H9 (cell line): ENCODE measurements at regions not wholly inside any gene's neighbourhood (a gene's known extent, or its start where the extent isn't known, plus 50 kb on each side); places are given as distances from the start of the nearest gene placed in this dataset.

Experiments used
- DNase-seq: peaks from one replicate; pipeline ENCODE4 v3.0.0-alpha.2; 2017
- H2AFZ ChIP-seq: one replicate; pipeline ENCODE4 v1.6.1; 2013; ENCODE audit warnings: mild to moderate bottlenecking, low read length, control low read depth, moderate library complexity
- H2AK5ac ChIP-seq: 2 replicates; pipeline ENCODE4 v1.6.1; 2013; ENCODE audit warnings: low read length, control low read depth, mixed read lengths; ENCODE audit not compliant: insufficient read length
- H2BK120ac ChIP-seq: one replicate; pipeline ENCODE4 v1.6.1; 2013; ENCODE audit warnings: low read depth, mild to moderate bottlenecking, low read length, control low read depth, inconsistent platforms; ENCODE audit not compliant: poor library complexity, severe bottlenecking
- H2BK12ac ChIP-seq: 2 replicates; pipeline ENCODE4 v1.6.1; 2013; ENCODE audit warnings: low read length, control low read depth, mixed read lengths, low read depth; ENCODE audit not compliant: insufficient read length
- H2BK15ac ChIP-seq: 2 replicates; pipeline ENCODE4 v1.6.1; 2013; ENCODE audit warnings: low read depth, low read length, control low read depth
- H2BK20ac ChIP-seq: one replicate; pipeline ENCODE4 v1.6.1; 2013; ENCODE audit warnings: low read depth, mild to moderate bottlenecking, low read length, control low read depth, inconsistent platforms; ENCODE audit not compliant: poor library complexity, severe bottlenecking
- H2BK5ac ChIP-seq: 2 replicates; pipeline ENCODE4 v1.6.1; 2013; ENCODE audit warnings: low read length, control low read depth, mixed read lengths; ENCODE audit not compliant: insufficient read length
- H3K14ac ChIP-seq: 2 replicates; pipeline ENCODE4 v1.6.1; 2013; ENCODE audit warnings: low read length, control low read depth; ENCODE audit not compliant: insufficient read depth
- H3K18ac ChIP-seq: 2 replicates; pipeline ENCODE4 v1.6.1; 2013; ENCODE audit warnings: low read depth, mild to moderate bottlenecking, mixed read lengths, low read length, control low read depth; ENCODE audit not compliant: insufficient read length
- H3K23ac ChIP-seq: 2 replicates; pipeline ENCODE4 v1.6.1; 2013; ENCODE audit warnings: low read length, control low read depth, mixed read lengths, low read depth; ENCODE audit not compliant: insufficient read length
- H3K23me2 ChIP-seq: 2 replicates; pipeline ENCODE4 v1.6.1; 2013; ENCODE audit warnings: low read depth, mild to moderate bottlenecking, mixed read lengths, low read length, control low read depth; ENCODE audit not compliant: insufficient read length, poor library complexity, severe bottlenecking
- H3K27ac ChIP-seq: 2 replicates; pipeline ENCODE4 v1.5.1; 2013; ENCODE audit warnings: low read length, control low read depth, mixed read lengths, low read depth; ENCODE audit not compliant: insufficient read length
- H3K27me3 ChIP-seq: 2 replicates; pipeline ENCODE4 v1.6.1; 2013; ENCODE audit warnings: low read length, control low read depth, inconsistent platforms; ENCODE audit not compliant: insufficient read depth
- H3K4ac ChIP-seq: 2 replicates; pipeline ENCODE4 v1.6.1; 2013; ENCODE audit warnings: low read depth, mild to moderate bottlenecking, control low read depth, inconsistent platforms, low read length, moderate library complexity
- H3K4me1 ChIP-seq: 2 replicates; pipeline ENCODE4 v1.6.1; 2013; ENCODE audit warnings: low read length, control low read depth, inconsistent platforms; ENCODE audit not compliant: insufficient read depth
- H3K4me2 ChIP-seq: 2 replicates; pipeline ENCODE4 v1.6.1; 2013; ENCODE audit warnings: low read length, control low read depth, mixed read lengths; ENCODE audit not compliant: insufficient read length, insufficient read depth
- H3K56ac ChIP-seq: 2 replicates; pipeline ENCODE4 v1.6.1; 2013; ENCODE audit warnings: low read depth, mild to moderate bottlenecking, mixed read lengths, low read length, control low read depth; ENCODE audit not compliant: insufficient read length
- H3K79me1 ChIP-seq: 2 replicates; pipeline ENCODE4 v1.6.1; 2013; ENCODE audit warnings: low read depth, mild to moderate bottlenecking, moderate library complexity, low read length, control low read depth, inconsistent platforms; ENCODE audit not compliant: insufficient read depth, poor library complexity, severe bottlenecking
- H3K79me2 ChIP-seq: 2 replicates; pipeline ENCODE4 v1.6.1; 2013; ENCODE audit warnings: low read length, control low read depth, inconsistent platforms; ENCODE audit not compliant: insufficient read depth
- H3K9ac ChIP-seq: 2 replicates; pipeline ENCODE4 v1.6.1; 2013; ENCODE audit warnings: low read length, control low read depth, mixed read lengths; ENCODE audit not compliant: insufficient read length; ENCODE audit errors: extremely low read depth
- H3K9me3 ChIP-seq: one replicate; pipeline ENCODE4 v1.6.1; 2013; ENCODE audit warnings: low read depth, low read length, inconsistent platforms; ENCODE audit not compliant: control insufficient read depth
- H3T11ph ChIP-seq: one replicate; pipeline ENCODE4 v1.6.1; 2013; ENCODE audit warnings: mild to moderate bottlenecking, low read length, control low read depth, inconsistent platforms
- H4K20me1 ChIP-seq: one replicate; pipeline ENCODE4 v1.6.1; 2013; ENCODE audit not compliant: control insufficient read depth, insufficient read length, insufficient read depth
- H4K5ac ChIP-seq: 2 replicates; pipeline ENCODE4 v1.6.1; 2013; ENCODE audit warnings: low read depth, mild to moderate bottlenecking, mixed read lengths, low read length, control low read depth; ENCODE audit not compliant: insufficient read length
- H4K8ac ChIP-seq: replicated peaks from 2 replicates; pipeline ENCODE4 v1.6.1; 2013; ENCODE audit warnings: low read length, control low read depth, mixed read lengths, low read depth; ENCODE audit not compliant: insufficient read length
- H4K91ac ChIP-seq: 2 replicates; pipeline ENCODE4 v1.6.1; 2013; ENCODE audit warnings: low read depth, mild to moderate bottlenecking, moderate library complexity, mixed read lengths, low read length, control low read depth; ENCODE audit not compliant: insufficient read length
- H3K27ac Mint-ChIP-seq, 3 experiments: 2 replicates in 2 of 3; 3 replicates in 1 of 3; pipeline ENCODE4 v1.8.0; 2020 to 2021; ENCODE audit warnings: mixed read lengths in 3 of 3, mild to moderate bottlenecking in 1 of 3, moderate library complexity in 1 of 3
- H3K27me3 Mint-ChIP-seq: 2 replicates; pipeline ENCODE4 v1.8.0; 2021; ENCODE audit warnings: low read depth, mild to moderate bottlenecking, moderate library complexity, mixed read lengths
- H3K36me3 Mint-ChIP-seq, 3 experiments: 2 replicates in 2 of 3; 3 replicates in 1 of 3; pipeline ENCODE4 v1.8.0; 2020 to 2021; ENCODE audit warnings: low read depth in 3 of 3, mixed read lengths in 3 of 3; ENCODE audit not compliant: insufficient read depth in 1 of 3
- H3K4me1 Mint-ChIP-seq, 2 experiments: 2 replicates each; pipeline ENCODE4 v1.8.0; 2020; ENCODE audit warnings: mixed read lengths in 2 of 2
- H3K4me3 Mint-ChIP-seq, 2 experiments: 2 replicates in 1 of 2; 3 replicates in 1 of 2; pipeline ENCODE4 v1.8.0; 2020 to 2021; ENCODE audit warnings: mild to moderate bottlenecking in 2 of 2, mixed read lengths in 2 of 2, moderate library complexity in 1 of 2
- H3K9me3 Mint-ChIP-seq, 2 experiments: 2 replicates in 1 of 2; 3 replicates in 1 of 2; pipeline ENCODE4 v1.8.0; 2020; ENCODE audit warnings: mild to moderate bottlenecking in 2 of 2, mixed read lengths in 2 of 2, moderate library complexity in 1 of 2
- WGBS: extraction: QIAGEN DNeasy Blood & Tissue Kit; methylation state at CpG from one replicate; pipeline ENCODE4 v1.1.7; 2013; ENCODE audit warnings: missing lambda C conversion rate, low lambda C conversion rate, mixed read lengths; ENCODE audit not compliant: insufficient read length; ENCODE audit errors: extremely low coverage; 5-methylcytosine and 5-hydroxymethylcytosine counted together
- TF ChIP-seq, protein P1 (sequence below): fragments of 200-600 bp; sonication (generic); conservative IDR thresholded peaks from 3 replicates; pipeline ENCODE4 v1.8.0; 2021; ENCODE audit warnings: antibody characterized with exemption, mild to moderate bottlenecking

DNA sequence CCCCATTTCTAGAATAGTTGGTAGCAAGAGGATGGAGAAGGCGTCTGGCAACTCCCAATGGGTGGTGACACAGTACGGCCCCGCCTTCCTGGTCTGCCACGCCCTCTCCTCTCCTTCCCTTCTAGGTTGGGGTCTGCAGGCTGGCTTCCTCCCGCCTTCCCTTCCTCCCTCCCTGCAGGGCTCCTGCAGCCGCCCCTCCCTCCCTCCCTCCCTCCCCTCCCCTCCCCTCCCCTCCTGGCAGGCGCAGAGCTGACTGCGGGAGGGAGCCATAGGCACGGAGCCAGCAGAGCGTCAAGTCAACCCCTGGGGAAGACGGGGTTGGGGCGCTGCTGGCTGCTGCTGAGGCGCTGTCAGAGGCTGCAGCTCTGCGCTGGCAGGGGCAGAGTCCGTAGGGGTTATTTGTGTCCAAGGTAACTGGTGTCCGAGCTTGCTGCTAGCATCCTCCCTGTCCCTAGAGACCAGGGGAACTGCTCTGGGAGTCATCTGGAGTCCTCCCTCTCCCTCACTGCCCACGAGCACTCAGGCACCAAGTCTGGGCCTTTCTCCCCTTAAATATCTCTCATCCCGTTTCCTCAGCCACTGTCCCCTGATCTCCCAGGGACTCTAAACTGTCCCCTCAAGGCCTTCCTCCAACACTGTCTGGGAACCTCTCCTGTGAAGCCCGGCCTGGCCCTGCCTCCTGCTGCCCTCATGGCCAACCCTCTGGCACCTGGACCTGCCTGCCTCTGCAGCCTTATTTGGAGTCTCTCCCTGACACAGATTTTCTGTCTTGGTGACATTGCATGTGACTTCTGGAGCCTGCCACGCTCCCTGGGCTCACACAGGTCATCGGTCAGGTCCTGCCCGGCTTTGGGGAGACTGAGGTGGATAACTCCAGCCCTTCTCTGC lies 57.4 kb upstream of the ACOT11 start:
- H4K20me1 ChIP-seq, result no peaks in the 10 kb centered on the region
- peak; percentile 93 for DNase-seq
- no peak overlapping the region for H2BK12ac ChIP-seq
- peak overlapping the region; percentile 35 to 55 for H3K4me3 Mint-ChIP-seq
- no peak overlapping the region for H2BK15ac ChIP-seq
- peaks cover 2% of the 10 kb centered on the region; the same call in 1 of the 2 replicates for H3K4me1 ChIP-seq
- no peak overlapping the region for H2BK20ac ChIP-seq
- H2BK5ac ChIP-seq, result no peak overlapping the region
- no peak overlapping the region for H3K23ac ChIP-seq
- peaks cover 24% of the 10 kb centered on the region for H3K27me3 Mint-ChIP-seq
- TF ChIP-seq, protein P1, sequence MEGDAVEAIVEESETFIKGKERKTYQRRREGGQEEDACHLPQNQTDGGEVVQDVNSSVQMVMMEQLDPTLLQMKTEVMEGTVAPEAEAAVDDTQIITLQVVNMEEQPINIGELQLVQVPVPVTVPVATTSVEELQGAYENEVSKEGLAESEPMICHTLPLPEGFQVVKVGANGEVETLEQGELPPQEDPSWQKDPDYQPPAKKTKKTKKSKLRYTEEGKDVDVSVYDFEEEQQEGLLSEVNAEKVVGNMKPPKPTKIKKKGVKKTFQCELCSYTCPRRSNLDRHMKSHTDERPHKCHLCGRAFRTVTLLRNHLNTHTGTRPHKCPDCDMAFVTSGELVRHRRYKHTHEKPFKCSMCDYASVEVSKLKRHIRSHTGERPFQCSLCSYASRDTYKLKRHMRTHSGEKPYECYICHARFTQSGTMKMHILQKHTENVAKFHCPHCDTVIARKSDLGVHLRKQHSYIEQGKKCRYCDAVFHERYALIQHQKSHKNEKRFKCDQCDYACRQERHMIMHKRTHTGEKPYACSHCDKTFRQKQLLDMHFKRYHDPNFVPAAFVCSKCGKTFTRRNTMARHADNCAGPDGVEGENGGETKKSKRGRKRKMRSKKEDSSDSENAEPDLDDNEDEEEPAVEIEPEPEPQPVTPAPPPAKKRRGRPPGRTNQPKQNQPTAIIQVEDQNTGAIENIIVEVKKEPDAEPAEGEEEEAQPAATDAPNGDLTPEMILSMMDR, result no peak
- H2BK120ac ChIP-seq, result no peak overlapping the region
- H4K91ac ChIP-seq, result no peak overlapping the region
- H3T11ph ChIP-seq, result no peak overlapping the region
- no peak overlapping the region for H3K27ac ChIP-seq
- H3K27me3 ChIP-seq, result peaks cover 5% of the 10 kb centered on the region; the same call in 1 of the 2 replicates
- H2AK5ac ChIP-seq, result no peak overlapping the region
- H3K79me1 ChIP-seq, result no peaks in the 10 kb centered on the region
- H3K4me2 ChIP-seq, result peak overlapping the region; percentile 7
- no peaks in the 10 kb centered on the region for H3K79me2 ChIP-seq
- H3K4ac ChIP-seq, result no peak overlapping the region
- H3K9me3 Mint-ChIP-seq, result no peaks in the 10 kb centered on the region; a peak in 1 of 5 replicates
- peaks cover 15% of the 10 kb centered on the region for H3K23me2 ChIP-seq
- H3K9me3 ChIP-seq, result no peaks in the 10 kb centered on the region
- H2AFZ ChIP-seq, result no peak overlapping the region
- no peak overlapping the region for H3K14ac ChIP-seq
- no peak overlapping the region for H3K27ac Mint-ChIP-seq
- H3K36me3 Mint-ChIP-seq, result no peaks in the 10 kb centered on the region; a peak in 1 of 7 replicates
- H3K4me1 Mint-ChIP-seq, result peaks cover 32 to 33% of the 10 kb centered on the region in 2 experiments
- H3K56ac ChIP-seq, result no peak overlapping the region
- H3K18ac ChIP-seq, result no peak overlapping the region
- no CpG with 5 or more reads among the region's 22 CpGs for WGBS
- H4K8ac ChIP-seq, result no peak overlapping the region
- H3K9ac ChIP-seq, result no peak overlapping the region
- H4K5ac ChIP-seq, result no peak overlapping the region
